Mesendoderm (in vitro differentiated cells): ENCODE measurements at regions not wholly inside any gene's neighbourhood (a gene's known extent, or its start where the extent isn't known, plus 50 kb on each side); places are given as distances from the start of the nearest gene placed in this dataset.

Experiments
- DNase-seq: peaks from one replicate; pipeline ENCODE4 v3.0.0; 2013
- H2AK5ac ChIP-seq: 2 replicates; pipeline ENCODE4 v1.6.1; 2013; ENCODE audit warnings: low read length, inconsistent platforms
- H2BK120ac ChIP-seq: 2 replicates; pipeline ENCODE4 v1.6.1; 2013; ENCODE audit warnings: low read depth, mild to moderate bottlenecking, low read length, moderate library complexity, mixed read lengths
- H2BK15ac ChIP-seq: replicated peaks from 2 replicates; pipeline ENCODE4 v1.6.1; 2013; ENCODE audit warnings: low read depth, mild to moderate bottlenecking, moderate library complexity
- H2BK5ac ChIP-seq: 2 replicates; pipeline ENCODE4 v1.6.1; 2013; ENCODE audit warnings: low read length, inconsistent platforms
- H3K18ac ChIP-seq: 2 replicates; pipeline ENCODE4 v1.6.1; 2013; ENCODE audit warnings: mild to moderate bottlenecking, low read length, mixed read lengths
- H3K23ac ChIP-seq: one replicate; pipeline ENCODE4 v1.6.1; 2013; ENCODE audit warnings: low read length
- H3K27ac ChIP-seq: 2 replicates; pipeline ENCODE4 v1.5.1; 2013; ENCODE audit warnings: low read depth, mild to moderate bottlenecking, inconsistent platforms, low read length, moderate library complexity
- H3K27me3 ChIP-seq: 2 replicates; pipeline ENCODE4 v1.6.1; 2013; ENCODE audit warnings: low read length, control low read depth, mild to moderate bottlenecking, inconsistent platforms; ENCODE audit not compliant: insufficient read depth, poor library complexity
- H3K36me3 ChIP-seq: 2 replicates; pipeline ENCODE4 v1.6.1; 2013; ENCODE audit warnings: low read length, inconsistent platforms; ENCODE audit not compliant: control insufficient read depth, insufficient read depth
- H3K4ac ChIP-seq: one replicate; pipeline ENCODE4 v1.6.1; 2013; ENCODE audit warnings: low read depth, mild to moderate bottlenecking, low read length, moderate library complexity
- H3K4me1 ChIP-seq: 2 replicates; pipeline ENCODE4 v1.6.1; 2013; ENCODE audit warnings: low read depth, low read length, inconsistent platforms; ENCODE audit not compliant: control insufficient read depth
- H3K4me2 ChIP-seq: 2 replicates; pipeline ENCODE4 v1.6.1; 2013; ENCODE audit warnings: low read length
- H3K4me3 ChIP-seq: 2 replicates; pipeline ENCODE4 v1.5.1; 2013; ENCODE audit warnings: mild to moderate bottlenecking, low read length
- H3K56ac ChIP-seq: one replicate; pipeline ENCODE4 v1.6.1; 2013; ENCODE audit warnings: low read length
- H3K79me1 ChIP-seq: 2 replicates; pipeline ENCODE4 v1.6.1; 2013; ENCODE audit warnings: low read length, inconsistent platforms
- H3K79me2 ChIP-seq: 2 replicates; pipeline ENCODE4 v1.6.1; 2013; ENCODE audit warnings: mild to moderate bottlenecking, low read length; ENCODE audit not compliant: control insufficient read depth, insufficient read depth
- H3K9ac ChIP-seq: 2 replicates; pipeline ENCODE4 v1.6.1; 2013; ENCODE audit warnings: low read length, inconsistent platforms
- H4K5ac ChIP-seq: one replicate; pipeline ENCODE4 v1.6.1; 2013; ENCODE audit warnings: low read length
- H4K8ac ChIP-seq: one replicate; pipeline ENCODE4 v1.6.1; 2013; ENCODE audit warnings: low read depth, mild to moderate bottlenecking, control low read depth, low read length, moderate library complexity
- WGBS: extraction: QIAGEN DNeasy Blood & Tissue Kit; methylation state at CpG from one replicate; pipeline ENCODE4 v1.1.7; 2013; ENCODE audit warnings: low lambda C conversion rate, missing lambda C conversion rate; ENCODE audit not compliant: insufficient coverage; ENCODE audit errors: extremely low coverage; 5-methylcytosine and 5-hydroxymethylcytosine counted together

DNA sequence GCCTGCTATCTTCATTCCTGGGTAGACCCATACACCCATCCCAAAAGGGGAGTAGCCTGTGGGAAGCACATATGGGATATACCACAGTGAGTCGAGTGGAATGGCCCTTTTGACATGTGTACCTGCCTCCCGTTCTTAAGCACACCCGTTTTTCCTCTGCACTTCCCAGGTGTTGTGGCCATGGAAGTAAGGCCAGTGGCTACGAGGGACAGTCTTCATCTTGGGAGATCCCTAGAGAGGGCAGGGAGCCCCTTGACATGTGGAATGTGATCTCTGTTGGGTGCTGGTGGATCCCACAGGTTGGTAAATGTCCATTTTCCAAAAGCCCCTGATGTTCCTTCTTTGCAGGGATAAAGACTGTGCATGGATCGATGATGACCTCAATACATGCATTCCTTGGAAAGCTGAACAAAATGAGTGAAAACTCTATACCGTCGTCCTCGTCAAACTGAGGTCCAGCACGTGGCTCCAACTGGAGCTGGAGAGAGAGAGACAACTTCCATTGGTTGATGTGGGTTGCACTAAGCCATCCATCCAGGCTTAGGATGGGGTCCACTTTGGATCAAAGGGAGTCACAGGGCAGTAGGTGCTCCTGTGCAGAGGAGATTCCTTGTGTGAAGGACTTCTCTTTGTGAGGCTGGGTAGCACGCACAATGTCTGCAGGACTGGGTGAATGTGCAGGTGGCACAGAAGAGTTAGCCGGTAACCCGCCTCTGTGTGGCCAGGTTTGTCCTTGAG, 136.8 kb downstream of the SNRPN start:
- Histone ChIP-seq H2BK15ac (no peak overlapping the region), H3K23ac (no peak overlapping the region), H3K27me3 (no peaks in the 10 kb centered on the region), H4K8ac (no peak overlapping the region), H3K4me1 (no peaks in the 10 kb centered on the region), H3K56ac (no peak overlapping the region), H4K5ac (no peak overlapping the region), H3K4me3 (no peak overlapping the region), H3K27ac (no peak overlapping the region), H3K4me2 (no peak overlapping the region), H3K36me3 (peaks cover 31% of the 10 kb centered on the region), H3K79me1 (peaks cover 6% of the 10 kb centered on the region), H2BK120ac (no peak overlapping the region), H3K18ac (no peak overlapping the region), H2BK5ac (no peak overlapping the region), H3K4ac (no peak overlapping the region), H2AK5ac (no peak overlapping the region), H3K79me2 (peaks cover 3% of the 10 kb centered on the region), H3K9ac (no peak overlapping the region)
- no CpG with 5 or more reads among the region's 12 CpGs for WGBS
- no peak for DNase-seq

DNA sequence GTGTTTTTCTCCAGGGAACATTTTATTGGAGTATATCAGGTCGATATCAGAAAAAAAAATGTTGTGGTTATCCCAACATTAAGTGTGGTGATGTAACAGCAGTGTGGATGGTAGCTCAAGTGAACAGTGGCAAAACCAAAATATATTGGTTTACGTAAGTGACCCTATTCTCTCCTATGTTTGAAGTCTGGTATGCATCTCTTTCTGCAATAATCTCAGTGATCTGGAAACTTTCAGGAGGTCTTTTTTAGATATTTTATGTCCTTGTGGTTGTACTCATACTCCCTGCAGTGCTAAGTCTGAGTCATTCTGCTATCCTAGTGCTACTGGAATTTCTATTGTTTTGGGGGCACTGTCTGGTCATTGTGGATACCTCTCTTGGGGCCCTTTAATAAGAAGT, 137.9 kb downstream of the SNRPN start:
- H3K79me1 ChIP-seq, result peaks cover 4% of the 10 kb centered on the region
- H3K79me2 ChIP-seq, result no peaks in the 10 kb centered on the region
- no peak overlapping the region for H3K4me3 ChIP-seq
- H3K56ac ChIP-seq, result no peak overlapping the region
- no peak overlapping the region for H3K27ac ChIP-seq
- H2BK15ac ChIP-seq, result no peak overlapping the region
- no peak overlapping the region for H3K23ac ChIP-seq
- no peak overlapping the region for H2BK5ac ChIP-seq
- H4K5ac ChIP-seq, result no peak overlapping the region
- H2BK120ac ChIP-seq, result no peak overlapping the region
- peaks cover 31% of the 10 kb centered on the region for H3K36me3 ChIP-seq
- H3K4me2 ChIP-seq, result no peak overlapping the region
- no peak overlapping the region for H3K18ac ChIP-seq
- no peaks in the 10 kb centered on the region for H3K27me3 ChIP-seq
- no peak overlapping the region for H4K8ac ChIP-seq
- no CpG with 5 or more reads among the region's 2 CpGs for WGBS
- H3K4ac ChIP-seq, result no peak overlapping the region
- no peak overlapping the region for H3K9ac ChIP-seq
- no peaks in the 10 kb centered on the region for H3K4me1 ChIP-seq
- no peak for DNase-seq
- H2AK5ac ChIP-seq, result no peak overlapping the region

DNA sequence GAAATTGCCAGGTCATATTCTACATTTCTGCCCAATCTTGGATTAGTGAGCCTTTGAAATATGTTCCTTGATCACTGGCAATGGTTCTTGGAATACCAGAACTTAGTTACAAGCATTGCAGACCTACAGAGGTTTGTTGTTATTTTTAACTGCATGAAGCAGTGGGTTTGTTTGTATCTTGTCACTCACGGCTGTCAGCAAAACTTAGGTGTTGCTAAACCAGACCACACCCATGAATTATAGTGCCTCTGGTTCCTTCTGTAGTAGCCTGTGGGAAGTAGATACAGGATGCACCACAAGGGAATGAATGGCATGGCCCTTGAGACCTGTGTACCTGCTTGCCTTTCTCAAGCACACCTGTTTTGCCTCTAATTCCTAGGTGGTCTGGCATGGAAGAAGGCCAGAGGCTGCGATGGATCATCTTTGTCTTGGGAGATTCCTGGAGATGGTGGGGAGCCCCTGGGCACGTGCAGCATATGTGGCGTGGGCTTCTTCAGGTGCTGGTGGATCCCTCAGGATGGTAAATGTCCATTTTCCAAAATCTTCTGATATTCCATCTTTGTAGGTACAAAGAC, 138.8 kb downstream of the SNRPN start:
- no peaks in the 10 kb centered on the region for H3K79me2 ChIP-seq
- no peak overlapping the region for H4K8ac ChIP-seq
- DNase-seq, result no peak
- no peak overlapping the region for H3K18ac ChIP-seq
- H3K27ac ChIP-seq, result no peak overlapping the region
- no CpG with 5 or more reads among the region's 4 CpGs for WGBS
- no peak overlapping the region for H3K9ac ChIP-seq
- no peak overlapping the region for H4K5ac ChIP-seq
- no peak overlapping the region for H2AK5ac ChIP-seq
- H2BK120ac ChIP-seq, result no peak overlapping the region
- peaks cover 4% of the 10 kb centered on the region for H3K79me1 ChIP-seq
- no peak overlapping the region for H3K4ac ChIP-seq
- H3K4me3 ChIP-seq, result no peak overlapping the region
- H3K56ac ChIP-seq, result no peak overlapping the region
- H3K36me3 ChIP-seq, result peaks cover 33% of the 10 kb centered on the region
- no peaks in the 10 kb centered on the region for H3K27me3 ChIP-seq
- no peak overlapping the region for H3K4me2 ChIP-seq
- H3K4me1 ChIP-seq, result no peaks in the 10 kb centered on the region
- no peak overlapping the region for H3K23ac ChIP-seq
- H2BK5ac ChIP-seq, result no peak overlapping the region
- no peak overlapping the region for H2BK15ac ChIP-seq

DNA sequence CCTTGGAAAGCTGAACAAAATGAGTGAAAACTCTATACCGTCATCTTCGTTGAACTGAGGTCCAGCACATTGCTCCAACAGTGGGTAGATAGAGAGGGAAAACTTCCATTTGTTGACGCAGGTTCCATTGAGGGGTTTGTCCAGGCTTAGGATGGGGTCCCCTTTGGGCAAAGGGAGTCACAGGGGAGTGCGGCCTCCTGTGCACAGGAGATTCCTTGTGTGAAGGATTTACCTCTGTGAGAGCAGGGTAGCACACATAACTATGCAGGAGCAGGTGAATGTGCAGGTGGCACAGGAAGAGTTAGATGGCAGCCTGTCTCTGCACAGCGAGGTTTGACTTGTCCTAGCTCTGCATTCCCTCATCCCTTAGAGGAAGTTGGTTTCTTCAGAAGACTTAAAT, 139.3 kb downstream of the SNRPN start:
- Histone ChIP-seq H3K36me3 (peaks cover 33% of the 10 kb centered on the region), H3K9ac (no peak overlapping the region), H4K8ac (no peak overlapping the region), H3K23ac (no peak overlapping the region), H3K27ac (no peak overlapping the region), H2AK5ac (no peak overlapping the region), H2BK120ac (no peak overlapping the region), H3K27me3 (no peaks in the 10 kb centered on the region), H3K79me2 (no peaks in the 10 kb centered on the region), H2BK5ac (no peak overlapping the region), H3K4me3 (no peak overlapping the region), H3K79me1 (peaks cover 4% of the 10 kb centered on the region), H3K4ac (no peak overlapping the region), H3K4me1 (no peaks in the 10 kb centered on the region), H4K5ac (no peak overlapping the region), H2BK15ac (no peak overlapping the region), H3K18ac (no peak overlapping the region), H3K56ac (no peak overlapping the region), H3K4me2 (no peak overlapping the region)
- no CpG with 5 or more reads among the region's 5 CpGs for WGBS
- no peak for DNase-seq

DNA sequence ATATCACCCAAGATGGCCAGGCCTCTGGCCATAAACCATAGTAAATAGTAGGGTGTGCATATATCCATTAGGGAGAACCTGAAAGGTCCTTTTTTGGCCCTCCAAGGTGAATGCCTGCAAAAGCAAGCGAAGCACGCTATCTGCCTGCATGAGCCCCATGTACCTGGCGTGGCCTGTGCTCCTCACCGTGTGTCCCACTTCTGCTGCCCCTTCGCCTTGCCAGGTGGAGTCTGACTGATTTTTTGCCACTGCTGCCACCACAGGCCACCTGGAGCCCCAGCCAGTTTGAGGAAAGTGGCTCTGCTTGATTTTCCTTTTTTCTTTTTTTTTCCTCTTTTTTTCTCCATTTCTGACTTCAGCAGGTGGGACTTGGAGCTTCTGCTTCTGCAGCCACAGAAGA, 139.7 kb downstream of the SNRPN start:
- no peak overlapping the region for H3K9ac ChIP-seq
- no peak overlapping the region for H3K23ac ChIP-seq
- no peak overlapping the region for H2BK15ac ChIP-seq
- H3K79me2 ChIP-seq, result no peaks in the 10 kb centered on the region
- peaks cover 4% of the 10 kb centered on the region for H3K79me1 ChIP-seq
- H3K56ac ChIP-seq, result no peak overlapping the region
- no CpG with 5 or more reads among the region's 5 CpGs for WGBS
- H2BK120ac ChIP-seq, result no peak overlapping the region
- no peaks in the 10 kb centered on the region for H3K4me1 ChIP-seq
- no peak overlapping the region for H2AK5ac ChIP-seq
- no peak overlapping the region for H4K8ac ChIP-seq
- H3K18ac ChIP-seq, result no peak overlapping the region
- H3K4me2 ChIP-seq, result no peak overlapping the region
- no peak overlapping the region for H3K4ac ChIP-seq
- H4K5ac ChIP-seq, result no peak overlapping the region
- H3K36me3 ChIP-seq, result peaks cover 30% of the 10 kb centered on the region
- H3K27ac ChIP-seq, result no peak overlapping the region
- H3K27me3 ChIP-seq, result no peaks in the 10 kb centered on the region
- H2BK5ac ChIP-seq, result no peak overlapping the region
- DNase-seq, result no peak
- H3K4me3 ChIP-seq, result no peak overlapping the region

DNA sequence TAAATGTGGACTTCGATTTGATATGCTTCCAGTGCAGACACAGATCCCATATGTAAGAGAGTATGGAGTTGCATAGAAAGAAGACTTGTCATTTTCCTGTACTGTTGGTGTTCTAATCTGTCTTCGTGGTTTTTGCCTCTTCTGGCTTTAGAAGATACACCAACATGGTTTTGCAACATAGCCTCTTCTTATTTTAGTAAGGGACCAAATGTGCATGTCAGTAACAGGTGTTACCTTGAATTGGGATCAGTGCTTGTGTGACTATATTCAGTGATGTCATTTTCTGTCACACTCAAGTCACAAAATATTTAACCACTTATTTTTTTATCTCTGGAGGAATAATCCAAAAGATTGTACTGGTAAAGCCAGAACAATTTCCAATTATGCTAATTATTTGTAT, 140.4 kb downstream of the SNRPN start:
- no peak overlapping the region for H3K18ac ChIP-seq
- H2AK5ac ChIP-seq, result no peak overlapping the region
- H3K4me3 ChIP-seq, result no peak overlapping the region
- H3K23ac ChIP-seq, result no peak overlapping the region
- H3K27me3 ChIP-seq, result no peaks in the 10 kb centered on the region
- H2BK120ac ChIP-seq, result no peak overlapping the region
- peaks cover 27% of the 10 kb centered on the region for H3K36me3 ChIP-seq
- WGBS, result no CpG with 5 or more reads among the region's 2 CpGs
- H3K4me2 ChIP-seq, result no peak overlapping the region
- no peak overlapping the region for H4K5ac ChIP-seq
- no peak overlapping the region for H2BK5ac ChIP-seq
- no peak overlapping the region for H3K27ac ChIP-seq
- no peak overlapping the region for H3K4ac ChIP-seq
- no peak overlapping the region for H3K9ac ChIP-seq
- no peak overlapping the region for H4K8ac ChIP-seq
- H3K56ac ChIP-seq, result no peak overlapping the region
- DNase-seq, result no peak
- H2BK15ac ChIP-seq, result no peak overlapping the region
- H3K79me2 ChIP-seq, result no peaks in the 10 kb centered on the region
- no peaks in the 10 kb centered on the region for H3K4me1 ChIP-seq
- peaks cover 3% of the 10 kb centered on the region for H3K79me1 ChIP-seq
